PFSK-1 (cell line): ENCODE measurements at regions not wholly inside any gene's neighbourhood (a gene's known extent, or its start where the extent isn't known, plus 50 kb on each side); places are given as distances from the start of the nearest gene placed in this dataset.

Experiments used
- FOXP2 ChIP-seq: optimal IDR thresholded peaks from 2 replicates; pipeline ENCODE3; 2011; ENCODE audit warnings: borderline replicate concordance, control low read depth, inconsistent platforms; ENCODE audit not compliant: insufficient read depth; ENCODE audit errors: extremely low read length, extremely low read depth
- POLR2AphosphoS5 ChIP-seq: IDR thresholded peaks from 2 replicates; pipeline ENCODE4 v1.6.1; 2012; ENCODE audit warnings: low read depth, mild to moderate bottlenecking, control low read depth, low read length, moderate library complexity
- REST ChIP-seq, 2 experiments: IDR thresholded peaks; 2 replicates each; pipeline versions ENCODE4 v1.6.1 to v1.8.0; 2011 to 2012; ENCODE audit warnings: low read depth in 2 of 2, low read length in 2 of 2, control low read depth in 1 of 2, inconsistent platforms in 1 of 2, mild to moderate bottlenecking in 1 of 2, moderate library complexity in 1 of 2; ENCODE audit not compliant: insufficient read depth in 1 of 2
- SIN3A ChIP-seq: IDR thresholded peaks from 2 replicates; pipeline ENCODE4 v1.6.1; 2012; ENCODE audit warnings: mild to moderate bottlenecking, low read length, moderate library complexity, borderline replicate concordance; ENCODE audit not compliant: insufficient read depth
- TAF1 ChIP-seq: IDR thresholded peaks from 2 replicates; pipeline ENCODE4 v1.6.1; 2012; ENCODE audit warnings: low read length, control low read depth, borderline replicate concordance; ENCODE audit not compliant: insufficient read depth

- TF ChIP-seq FOXP2 = no peak
- no peak for TF ChIP-seq SIN3A
- TF ChIP-seq TAF1 = no peak
Observed at GRCh38 chr4:20386001-20386740, 134.5 kb downstream of the SLIT2 start.

DNA sequence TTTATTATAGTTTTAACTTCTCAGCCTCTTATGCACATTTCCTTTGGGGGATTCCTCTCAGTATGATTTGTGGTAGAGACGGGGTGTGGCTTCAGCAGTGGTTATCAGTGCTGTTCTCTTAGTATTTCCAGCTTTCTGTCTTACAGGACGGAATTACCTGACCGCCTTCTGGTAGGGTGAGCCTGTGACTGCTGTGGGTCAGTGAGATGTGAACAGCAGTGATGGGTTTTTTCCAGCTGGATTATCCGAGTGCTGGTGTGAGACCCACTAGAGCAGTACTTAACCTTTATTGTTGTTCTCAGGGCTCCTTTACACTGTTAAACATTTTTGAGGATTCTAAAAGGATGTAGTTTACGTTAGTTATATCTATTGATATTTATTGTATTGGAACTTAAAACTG is 135.2 kb downstream of the SLIT2 start:
- TF ChIP-seq POLR2AphosphoS5 (no peak), REST (IDR thresholded peaks at IDR 0.05; ENCODE audit: insufficient read depth in 1 of 2, low read depth in 2 of 2, low read length in 2 of 2) (no peak), SIN3A (no peak), FOXP2 (no peak), TAF1 (no peak)

DNA sequence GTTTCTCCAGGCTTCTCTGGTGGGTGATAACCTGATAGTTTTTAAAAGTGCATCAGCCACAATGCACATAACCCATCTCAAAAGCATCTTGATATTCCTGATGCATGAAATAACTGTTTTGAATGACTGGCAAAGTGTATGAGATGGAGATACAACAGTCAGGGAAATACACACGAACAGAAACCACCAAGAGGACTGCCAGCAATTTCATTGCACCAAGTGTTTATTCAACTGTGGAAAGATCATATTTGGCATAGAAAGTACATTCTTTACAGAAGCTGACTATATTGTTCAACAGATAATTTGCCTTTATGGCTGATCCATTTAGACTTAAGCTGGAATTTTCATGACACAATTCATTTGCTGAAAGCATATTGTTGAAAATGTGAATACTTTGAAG is 139.5 kb downstream of the SLIT2 start:
- TF ChIP-seq FOXP2 (no peak), SIN3A (no peak), POLR2AphosphoS5 (no peak), TAF1 (no peak), REST (IDR thresholded peaks at IDR 0.05; ENCODE audit: insufficient read depth in 1 of 2, low read depth in 2 of 2, low read length in 2 of 2) (no peak)

DNA sequence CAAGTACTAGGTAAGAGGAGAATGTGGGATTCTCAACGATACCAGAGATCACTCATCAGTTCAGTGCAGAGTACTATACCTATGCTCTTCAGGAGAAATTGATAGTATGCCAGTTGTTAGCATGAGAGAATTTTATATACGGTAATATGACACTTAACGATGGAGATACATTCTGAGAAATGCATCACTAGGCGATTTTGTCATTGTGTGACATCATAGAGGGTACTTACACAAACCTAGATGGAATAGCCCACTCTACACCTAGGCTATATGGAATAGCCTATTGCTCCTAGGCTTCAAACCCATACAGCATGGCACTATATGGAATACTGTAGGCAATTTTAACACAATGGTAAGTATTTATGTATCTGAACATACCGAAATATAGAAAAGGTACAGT is 140.2 kb downstream of the SLIT2 start:
- TF ChIP-seq SIN3A (no peak), TAF1 (no peak), POLR2AphosphoS5 (no peak), REST (IDR thresholded peaks at IDR 0.05; ENCODE audit: insufficient read depth in 1 of 2, low read depth in 2 of 2, low read length in 2 of 2) (no peak), FOXP2 (no peak)

DNA sequence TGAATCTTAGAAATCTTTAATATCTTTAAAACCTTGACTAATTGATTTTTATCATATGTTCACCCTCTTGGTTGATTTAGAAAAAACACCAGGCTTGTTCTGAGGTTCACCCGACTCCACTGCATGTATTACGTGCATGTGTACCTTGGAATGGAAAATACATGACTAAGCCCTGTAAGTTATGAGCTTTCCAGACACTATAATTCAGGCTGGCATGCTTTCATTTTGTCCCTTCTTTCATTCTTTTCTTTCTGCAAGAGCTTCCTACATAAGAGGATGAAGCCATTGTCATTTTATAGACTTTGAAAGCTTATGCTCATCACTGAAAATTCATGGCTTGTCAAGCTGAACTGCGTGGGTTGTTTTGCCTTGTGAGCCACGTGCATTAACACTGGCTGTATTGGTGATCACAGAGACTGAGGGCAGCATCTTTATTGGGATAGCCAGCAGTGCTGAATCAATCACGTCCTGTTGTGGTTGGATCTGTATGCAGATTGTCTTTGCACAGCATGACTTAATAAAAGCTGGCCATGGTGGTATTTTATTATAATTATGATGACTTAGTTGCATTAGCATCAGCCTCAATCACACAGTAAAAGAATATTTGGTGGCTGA is 141.9 kb downstream of the SLIT2 start:
- no peak for TF ChIP-seq FOXP2
- no peak for TF ChIP-seq REST (IDR thresholded peaks at IDR 0.05; ENCODE audit: insufficient read depth in 1 of 2, low read depth in 2 of 2, low read length in 2 of 2)
- TF ChIP-seq POLR2AphosphoS5 = no peak
- no peak for TF ChIP-seq SIN3A
- TF ChIP-seq TAF1 = no peak
